ENCODE measurements at regions not wholly inside any gene's neighbourhood (a gene's known extent, or its start where the extent isn't known, plus 50 kb on each side); places are given as distances from the start of the nearest gene placed in this dataset.

GRCh38 chr18:30578707-30579106 lies 463.8 kb downstream of the DSC3 start:
- in situ Hi-C loops (cut with HindIII; ENCODE audit: extremely low pct_ligation_motif_present, low pct_unique_long_range_greater_than_20kb) (no loop called here), intact Hi-C loops (cut with micrococcal nuclease; ENCODE audit: unreplicated experiment) (no loop called here)
- Histone ChIP-seq H3K9me3 (ENCODE audit: low read length) (no peaks in the 10 kb centered on the region), H4K20me1 (ENCODE audit: insufficient read depth, low read length) (no peaks in the 10 kb centered on the region), H3K79me2 (ENCODE audit: insufficient read depth, low read length) (no peaks in the 10 kb centered on the region), H3K4me2 (ENCODE audit: low read depth, low read length) (no peak overlapping the region), H3K4me3 (replicated peaks in 1 of 3; ENCODE audit: insufficient read depth in 1 of 3, low read depth in 2 of 3, low read length in 3 of 3) (no peak overlapping the region), H3K27me3 (ENCODE audit: control insufficient read depth in 1 of 2, insufficient read depth in 2 of 2, low read length in 2 of 2) (no peaks in the 10 kb centered on the region), H3K27ac (ENCODE audit: extremely low read length, insufficient read depth, low read length) (no peak overlapping the region), H3K9ac (ENCODE audit: insufficient read depth, low read depth, low read length) (no peak overlapping the region), H2AFZ (ENCODE audit: low read length) (no peak overlapping the region), H3K36me3 (replicated peaks in 1 of 2; ENCODE audit: control insufficient read depth in 1 of 2, insufficient read depth in 2 of 2, low read length in 2 of 2) (no peaks in the 10 kb centered on the region), H3K4me1 (ENCODE audit: insufficient read depth, low read length) (no peaks in the 10 kb centered on the region)
- 3% methylated on average over 2 of the region's 2 CpGs for WGBS (ENCODE audit: low lambda C conversion rate)
- ATAC-seq (no peak), DNase-seq (ENCODE audit: low spot score) (no peak), FAIRE-seq (no peak)
- TF ChIP-seq WIZ (CRISPR knock-in tag; IDR thresholded peaks at IDR 0.05) (no peak), DRAP1 (CRISPR knock-in tag; IDR thresholded peaks at IDR 0.05) (no peak), THAP8 (CRISPR knock-in tag; IDR thresholded peaks at IDR 0.05; ENCODE audit: borderline replicate concordance) (no peak), MEIS1 (CRISPR knock-in tag; IDR thresholded peaks at IDR 0.05; ENCODE audit: borderline replicate concordance) (no peak), TOE1 (CRISPR knock-in tag; IDR thresholded peaks at IDR 0.05) (no peak), TIGD3 (CRISPR knock-in tag; IDR thresholded peaks at IDR 0.05; ENCODE audit: borderline replicate concordance) (no peak), TMF1 (CRISPR knock-in tag; IDR thresholded peaks at IDR 0.05; ENCODE audit: low read depth) (no peak), ATF4 (CRISPR knock-in tag; IDR thresholded peaks at IDR 0.05) (no peak), ZNF766 (CRISPR knock-in tag; IDR thresholded peaks at IDR 0.05; ENCODE audit: borderline replicate concordance) (no peak), NRL (CRISPR knock-in tag; IDR thresholded peaks at IDR 0.05; ENCODE audit: borderline replicate concordance) (no peak)
- ChIA-PET POLR2A (no interaction called here), CTCF (ENCODE audit: low intra/inter-chr PET ratio, low total read pairs) (no interaction called here)
- no TSS peak for BruUV-seq (replicated peaks)
